DMS 273 treated with DMSO at 0.1 percent for 48 hours (cell line): ENCODE measurements at regions not wholly inside any gene's neighbourhood (a gene's known extent, or its start where the extent isn't known, plus 50 kb on each side); places are given as distances from the start of the nearest gene placed in this dataset.
"Not testable (repeated sequence)": the region's sequence is repeated elsewhere in the genome, so short reads cannot be mapped to it uniquely, and the experiment has no call there.

Experiments used
- DNase-seq: peaks from one replicate; lab custom pipeline; 2025; lab: John Stamatoyannopoulos, UW

GRCh38 chr5:92023555-92023954 is 640.4 kb upstream of the ARRDC3 start:
- no peak for DNase-seq

GRCh38 chr5:92023141-92023471 is 640.0 kb upstream of the ARRDC3 start:
- no peak for DNase-seq

GRCh38 chr5:92022415-92023140 is 639.5 kb upstream of the ARRDC3 start:
- no peak for DNase-seq

GRCh38 chr5:92019376-92019990 is 636.4 kb upstream of the ARRDC3 start:
- no peak for DNase-seq

- DNase-seq, result no peak
These were observed 634.7 kb upstream of the ARRDC3 start for GRCh38 chr5:92017776-92018175.

- DNase-seq, result not testable (repeated sequence)
These were observed 628.7 kb upstream of the ARRDC3 start for GRCh38 chr5:92011845-92012244.

- no peak for DNase-seq
These were observed 620.7 kb upstream of the ARRDC3 start for GRCh38 chr5:92003806-92004205.

GRCh38 chr5:92002721-92003274 is 619.7 kb upstream of the ARRDC3 start:
- no peak for DNase-seq

GRCh38 chr5:91998774-91999173 is 615.7 kb upstream of the ARRDC3 start:
- DNase-seq, result no peak

GRCh38 chr5:91983869-91984268 is 600.8 kb upstream of the ARRDC3 start:
- DNase-seq, result no peak

- DNase-seq, result no peak
These were observed 595.2 kb upstream of the ARRDC3 start for GRCh38 chr5:91978221-91978882.

GRCh38 chr5:91977579-91977978 is 594.5 kb upstream of the ARRDC3 start:
- no peak for DNase-seq

- DNase-seq, result peak; percentile 36
These were observed 593.3 kb upstream of the ARRDC3 start for GRCh38 chr5:91976451-91976850.

- DNase-seq, result no peak
These were observed 580.0 kb upstream of the ARRDC3 start for GRCh38 chr5:91963166-91963565.

GRCh38 chr5:91957666-91958065 is 574.5 kb upstream of the ARRDC3 start:
- no peak for DNase-seq

GRCh38 chr5:91956738-91957137 is 573.6 kb upstream of the ARRDC3 start:
- peak; percentile 12 for DNase-seq

- DNase-seq, result peak; percentile 32
These were observed 572.5 kb upstream of the ARRDC3 start for GRCh38 chr5:91955610-91956009.

- DNase-seq, result no peak
These were observed 571.0 kb upstream of the ARRDC3 start for GRCh38 chr5:91954136-91954535.

- no peak for DNase-seq
These were observed 567.2 kb upstream of the ARRDC3 start for GRCh38 chr5:91950328-91950727.

- no peak for DNase-seq
These were observed 563.8 kb upstream of the ARRDC3 start for GRCh38 chr5:91946870-91947269.

GRCh38 chr5:91941588-91941987 is 558.5 kb upstream of the ARRDC3 start:
- no peak for DNase-seq

- no peak for DNase-seq
These were observed 555.3 kb upstream of the ARRDC3 start for GRCh38 chr5:91938441-91938840.

- DNase-seq, result no peak
These were observed 554.0 kb upstream of the ARRDC3 start for GRCh38 chr5:91937121-91937520.
